Medulla oblongata (tissue), 1 donor: ENCODE measurements at regions not wholly inside any gene's neighbourhood (a gene's known extent, or its start where the extent isn't known, plus 50 kb on each side); places are given as distances from the start of the nearest gene placed in this dataset.

Source experiments
- DNase-seq: peaks from one replicate; pipeline ENCODE4 v3.0.0-alpha.2; 2015; ENCODE audit errors: extremely low spot score

GRCh38 chr3:105923140-105923539 is 54.3 kb upstream of the CBLB start:
- DNase-seq, result no peak

- DNase-seq, result no peak
These were observed 58.9 kb upstream of the CBLB start for GRCh38 chr3:105927741-105928140.

- DNase-seq, result no peak
These were observed 61.9 kb upstream of the CBLB start for GRCh38 chr3:105930733-105931132.

GRCh38 chr3:105931500-105931899 is 62.7 kb upstream of the CBLB start:
- DNase-seq, result no peak

- DNase-seq, result no peak
These were observed 65.1 kb upstream of the CBLB start for GRCh38 chr3:105933871-105934270.

- peak; percentile 23 for DNase-seq
These were observed 69.3 kb upstream of the CBLB start for GRCh38 chr3:105938101-105938500.

GRCh38 chr3:105938806-105939205 is 70.0 kb upstream of the CBLB start:
- DNase-seq, result no peak

GRCh38 chr3:105944276-105944675 is 75.5 kb upstream of the CBLB start:
- no peak for DNase-seq

- no peak for DNase-seq
These were observed 75.9 kb upstream of the CBLB start for GRCh38 chr3:105944721-105945120.

GRCh38 chr3:105948101-105948500 is 79.3 kb upstream of the CBLB start:
- no peak for DNase-seq

- no peak for DNase-seq
These were observed 82.2 kb upstream of the CBLB start for GRCh38 chr3:105950881-105951600.

GRCh38 chr3:105953831-105954230 is 85.0 kb upstream of the CBLB start:
- DNase-seq, result no peak

GRCh38 chr3:105956306-105956705 is 87.5 kb upstream of the CBLB start:
- DNase-seq, result no peak

- no peak for DNase-seq
These were observed 88.9 kb upstream of the CBLB start for GRCh38 chr3:105957722-105958121.

- no peak for DNase-seq
These were observed 89.6 kb upstream of the CBLB start for GRCh38 chr3:105958237-105959000.

GRCh38 chr3:105959851-105960250 is 91.0 kb upstream of the CBLB start:
- no peak for DNase-seq

- DNase-seq, result no peak
These were observed 91.6 kb upstream of the CBLB start for GRCh38 chr3:105960381-105960780.

GRCh38 chr3:105963161-105963560 is 94.3 kb upstream of the CBLB start:
- no peak for DNase-seq

- peak; percentile 33 for DNase-seq
These were observed 96.6 kb upstream of the CBLB start for GRCh38 chr3:105965384-105965783.

- no peak for DNase-seq
These were observed 98.3 kb upstream of the CBLB start for GRCh38 chr3:105967117-105967516.

GRCh38 chr3:105970283-105970682 is 101.5 kb upstream of the CBLB start:
- DNase-seq, result no peak

- DNase-seq, result no peak
These were observed 103.3 kb upstream of the CBLB start for GRCh38 chr3:105972069-105972468.

GRCh38 chr3:105974381-105974780 is 105.6 kb upstream of the CBLB start:
- DNase-seq, result no peak
